ENCODE measurements at regions not wholly inside any gene's neighbourhood (a gene's known extent, or its start where the extent isn't known, plus 50 kb on each side); places are given as distances from the start of the nearest gene placed in this dataset.

DNA sequence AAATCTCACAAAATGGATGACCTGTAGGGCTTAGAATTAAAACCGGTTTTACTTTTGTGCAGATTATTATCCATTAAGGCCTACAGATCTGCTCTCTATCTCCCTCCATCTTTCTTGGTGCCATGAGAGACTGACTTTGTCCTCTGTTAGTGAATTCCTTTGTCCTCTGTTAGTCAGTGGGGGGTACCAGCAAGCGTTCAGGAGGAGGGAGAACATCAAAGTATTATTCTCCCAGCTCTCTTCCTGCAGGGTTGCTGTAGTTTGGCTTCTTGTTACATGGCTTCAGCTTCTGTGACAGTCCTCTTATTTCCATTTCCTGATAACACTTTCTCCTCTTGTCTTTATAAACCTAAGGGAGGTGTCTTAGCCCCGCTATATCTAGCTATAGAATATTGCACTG lies 850.5 kb upstream of the SEMA6A start:
- H3K27me3 ChIP-seq: no peaks in the 10 kb centered on the region
- H3K27ac ChIP-seq: no peak overlapping the region
- no peaks in the 10 kb centered on the region for H3K4me1 ChIP-seq
- H3K36me3 ChIP-seq: no peaks in the 10 kb centered on the region
- no peaks in the 10 kb centered on the region for H3K9me3 ChIP-seq
- TF ChIP-seq, protein P1, sequence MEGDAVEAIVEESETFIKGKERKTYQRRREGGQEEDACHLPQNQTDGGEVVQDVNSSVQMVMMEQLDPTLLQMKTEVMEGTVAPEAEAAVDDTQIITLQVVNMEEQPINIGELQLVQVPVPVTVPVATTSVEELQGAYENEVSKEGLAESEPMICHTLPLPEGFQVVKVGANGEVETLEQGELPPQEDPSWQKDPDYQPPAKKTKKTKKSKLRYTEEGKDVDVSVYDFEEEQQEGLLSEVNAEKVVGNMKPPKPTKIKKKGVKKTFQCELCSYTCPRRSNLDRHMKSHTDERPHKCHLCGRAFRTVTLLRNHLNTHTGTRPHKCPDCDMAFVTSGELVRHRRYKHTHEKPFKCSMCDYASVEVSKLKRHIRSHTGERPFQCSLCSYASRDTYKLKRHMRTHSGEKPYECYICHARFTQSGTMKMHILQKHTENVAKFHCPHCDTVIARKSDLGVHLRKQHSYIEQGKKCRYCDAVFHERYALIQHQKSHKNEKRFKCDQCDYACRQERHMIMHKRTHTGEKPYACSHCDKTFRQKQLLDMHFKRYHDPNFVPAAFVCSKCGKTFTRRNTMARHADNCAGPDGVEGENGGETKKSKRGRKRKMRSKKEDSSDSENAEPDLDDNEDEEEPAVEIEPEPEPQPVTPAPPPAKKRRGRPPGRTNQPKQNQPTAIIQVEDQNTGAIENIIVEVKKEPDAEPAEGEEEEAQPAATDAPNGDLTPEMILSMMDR (IDR thresholded peaks at IDR 0.05): no peak
- no peak for DNase-seq
- no peak overlapping the region for H3K4me3 ChIP-seq

DNA sequence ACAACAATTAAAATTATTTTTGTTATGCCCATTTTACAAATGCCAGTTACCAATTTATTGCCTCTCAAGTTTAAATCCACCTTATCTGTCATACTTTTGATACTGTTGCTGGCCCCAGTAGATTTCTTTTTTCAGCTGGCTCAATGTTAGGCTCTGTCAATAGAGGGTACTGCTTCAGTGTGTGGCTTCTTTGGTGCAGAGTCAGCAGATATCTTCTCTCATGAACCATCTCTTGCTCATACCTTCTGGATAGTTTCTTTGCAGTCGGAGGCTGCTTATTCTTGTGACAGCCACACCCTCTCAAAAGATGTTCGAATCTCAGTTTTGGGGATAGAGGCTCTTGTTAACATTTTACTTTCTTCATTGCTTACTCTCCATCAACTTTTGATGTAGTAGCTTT lies 849.9 kb upstream of the SEMA6A start:
- H3K27ac ChIP-seq: no peak overlapping the region
- DNase-seq: no peak
- no peaks in the 10 kb centered on the region for H3K36me3 ChIP-seq
- no peak for TF ChIP-seq POLR2A (IDR thresholded peaks at IDR 0.05)
- TF ChIP-seq, protein P1 (IDR thresholded peaks at IDR 0.05): no peak
- H3K9me3 ChIP-seq: no peaks in the 10 kb centered on the region
- H3K27me3 ChIP-seq: no peaks in the 10 kb centered on the region
- no peaks in the 10 kb centered on the region for H3K4me1 ChIP-seq
- H3K4me3 ChIP-seq: no peak overlapping the region

DNA sequence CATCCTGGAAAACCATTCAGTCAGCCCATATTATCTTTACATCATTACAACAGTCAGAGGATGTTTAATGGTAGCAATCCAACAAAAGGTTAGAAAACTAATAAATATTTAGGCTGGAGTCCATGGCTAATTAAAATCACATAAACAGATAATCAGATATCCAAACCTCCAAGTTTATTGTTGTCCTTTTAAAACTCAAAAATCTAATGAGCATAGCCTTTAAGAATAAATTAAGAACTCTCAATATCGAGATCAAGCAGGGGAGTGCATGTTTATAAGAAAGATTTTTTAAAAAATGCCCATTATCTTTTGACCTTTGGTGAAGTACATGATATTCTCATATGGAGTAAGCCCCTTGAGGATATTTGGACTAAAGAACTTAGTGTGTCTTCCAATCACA lies 842.9 kb upstream of the SEMA6A start:
- Histone ChIP-seq H3K9me3 (no peaks in the 10 kb centered on the region), H3K36me3 (no peaks in the 10 kb centered on the region), H3K27me3 (no peaks in the 10 kb centered on the region)

DNA sequence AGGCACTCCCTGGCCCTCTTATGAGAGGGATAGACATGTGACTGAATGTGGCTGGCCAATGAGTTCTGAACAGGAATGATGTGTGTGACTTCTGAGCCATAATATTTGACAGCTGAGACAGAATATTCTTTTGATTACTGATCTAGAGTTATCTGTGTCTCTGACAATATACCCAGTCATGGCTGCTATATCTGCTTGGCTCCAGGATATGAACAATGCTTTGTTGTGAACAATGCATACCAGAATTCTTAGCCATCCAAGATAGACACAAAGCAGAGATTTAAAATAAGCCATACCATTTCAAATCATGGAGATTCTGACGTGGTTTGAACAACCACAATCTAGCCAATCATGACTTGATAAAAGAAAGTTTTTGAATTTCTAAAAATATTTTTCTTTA lies 840.3 kb upstream of the SEMA6A start:
- no peaks in the 10 kb centered on the region for H3K27me3 ChIP-seq
- H3K36me3 ChIP-seq: no peaks in the 10 kb centered on the region
- no peak overlapping the region for H3K4me3 ChIP-seq
- no peak overlapping the region for H3K27ac ChIP-seq
- no peaks in the 10 kb centered on the region for H3K9me3 ChIP-seq
- H3K4me1 ChIP-seq: peaks cover 0 to 4% (median 0%) of the 10 kb centered on the region in 4 donors
- TF ChIP-seq, protein P1 (IDR thresholded peaks at IDR 0.05): no peak
- TF ChIP-seq POLR2A (IDR thresholded peaks at IDR 0.05): no peak
- no peak for DNase-seq

More for the DNA sequence above, 842.9 kb upstream of the SEMA6A start:
- Histone ChIP-seq H3K4me1 (no peaks in the 10 kb centered on the region), H3K27ac (no peak overlapping the region), H3K4me3 (no peak overlapping the region)
- TF ChIP-seq, protein P1 (IDR thresholded peaks at IDR 0.05): no peak
- TF ChIP-seq POLR2A (IDR thresholded peaks at IDR 0.05): no peak
- no peak for DNase-seq

DNA sequence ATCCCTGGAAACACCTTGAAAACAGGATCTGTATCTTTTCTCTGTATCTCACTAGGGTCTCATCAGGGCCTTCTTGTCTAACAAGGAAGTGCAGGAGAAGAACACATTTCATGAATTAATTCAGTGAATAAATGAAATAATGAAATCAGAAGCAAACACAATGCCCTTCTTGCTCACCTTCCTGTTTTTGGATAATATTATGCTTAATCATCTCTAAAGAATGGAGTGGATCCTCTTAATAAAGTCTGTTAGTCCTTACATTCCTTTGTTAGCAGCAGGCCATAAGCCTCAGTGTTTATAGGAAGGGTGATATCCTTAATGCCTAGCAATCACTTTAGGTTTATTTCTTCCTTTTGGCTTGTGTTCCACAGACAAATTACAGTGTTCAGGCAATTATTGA lies 837.1 kb upstream of the SEMA6A start:
- TF ChIP-seq, protein P1 (IDR thresholded peaks at IDR 0.05): no peak
- TF ChIP-seq POLR2A (IDR thresholded peaks at IDR 0.05): no peak
- H3K9me3 ChIP-seq: no peaks in the 10 kb centered on the region

DNA sequence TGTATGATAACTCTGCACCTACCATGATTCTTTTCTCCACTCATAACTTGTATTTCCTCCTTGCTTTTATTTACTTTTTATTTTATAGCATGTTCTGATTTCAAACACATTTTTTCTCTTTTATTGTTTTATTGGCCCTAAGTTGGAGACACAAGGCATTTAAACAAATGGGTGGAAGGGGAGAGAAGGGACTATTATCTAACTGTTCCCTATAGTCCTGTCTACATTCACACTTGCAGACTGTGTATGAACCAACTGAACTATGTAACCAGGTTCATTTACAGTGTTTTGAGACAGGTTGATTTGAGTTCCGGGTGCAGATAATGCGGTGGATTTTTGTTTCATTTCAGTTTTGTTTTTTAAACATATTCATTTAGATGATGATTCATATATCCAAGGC lies 830.6 kb upstream of the SEMA6A start:
- TF ChIP-seq POLR2A (IDR thresholded peaks at IDR 0.05): no peak
- H3K27ac ChIP-seq: no peak overlapping the region
- H3K4me1 ChIP-seq: no peaks in the 10 kb centered on the region
- H3K36me3 ChIP-seq: no peaks in the 10 kb centered on the region
- no peak for DNase-seq
- no peak overlapping the region for H3K4me3 ChIP-seq
- H3K27me3 ChIP-seq: no peaks in the 10 kb centered on the region
- H3K9me3 ChIP-seq: no peaks in the 10 kb centered on the region

More for the DNA sequence above, 837.1 kb upstream of the SEMA6A start:
- no peaks in the 10 kb centered on the region for H3K27me3 ChIP-seq
- no peak overlapping the region for H3K4me3 ChIP-seq
- no peak overlapping the region for H3K27ac ChIP-seq
- peaks cover 0 to 4% (median 0%) of the 10 kb centered on the region in 4 donors for H3K4me1 ChIP-seq
- H3K36me3 ChIP-seq: no peaks in the 10 kb centered on the region
- DNase-seq: no peak

Measured in Peyer's patch (tissue), 4 donors.